Muscle layer of colon (tissue), 2 donors: ENCODE measurements at regions not wholly inside any gene's neighbourhood (a gene's known extent, or its start where the extent isn't known, plus 50 kb on each side); places are given as distances from the start of the nearest gene placed in this dataset.

ENCODE experiments used
- H3K27ac ChIP-seq: one replicate; pipeline ENCODE4 v1.7.0; 2013; ENCODE audit warnings: low read depth, mild to moderate bottlenecking, low read length, moderate library complexity
- H3K27me3 ChIP-seq, 2 donors: one replicate each; pipeline ENCODE4 v1.7.0; 2013; ENCODE audit warnings: low read length in 2 of 2, mild to moderate bottlenecking in 2 of 2; ENCODE audit not compliant: insufficient read depth in 2 of 2, control insufficient read depth in 1 of 2
- H3K36me3 ChIP-seq: one replicate; pipeline ENCODE4 v1.7.0; 2013; ENCODE audit warnings: mild to moderate bottlenecking, low read length; ENCODE audit not compliant: insufficient read depth
- H3K4me1 ChIP-seq: one replicate; pipeline ENCODE4 v1.7.0; 2013; ENCODE audit warnings: mild to moderate bottlenecking, low read length; ENCODE audit not compliant: insufficient read depth
- H3K4me3 ChIP-seq, 2 donors: one replicate each; pipeline ENCODE4 v1.7.0; 2013; ENCODE audit warnings: low read length in 2 of 2, low read depth in 1 of 2, mild to moderate bottlenecking in 1 of 2, moderate library complexity in 1 of 2
- H3K9ac ChIP-seq: one replicate; pipeline ENCODE4 v1.7.0; 2013; ENCODE audit warnings: low read length
- H3K9me3 ChIP-seq: one replicate; pipeline ENCODE4 v1.7.0; 2013; ENCODE audit warnings: mild to moderate bottlenecking, low read length
- donor health status: abdominal sarcoma.
- donor health status: Adenocarcinoma of cecum.

DNA sequence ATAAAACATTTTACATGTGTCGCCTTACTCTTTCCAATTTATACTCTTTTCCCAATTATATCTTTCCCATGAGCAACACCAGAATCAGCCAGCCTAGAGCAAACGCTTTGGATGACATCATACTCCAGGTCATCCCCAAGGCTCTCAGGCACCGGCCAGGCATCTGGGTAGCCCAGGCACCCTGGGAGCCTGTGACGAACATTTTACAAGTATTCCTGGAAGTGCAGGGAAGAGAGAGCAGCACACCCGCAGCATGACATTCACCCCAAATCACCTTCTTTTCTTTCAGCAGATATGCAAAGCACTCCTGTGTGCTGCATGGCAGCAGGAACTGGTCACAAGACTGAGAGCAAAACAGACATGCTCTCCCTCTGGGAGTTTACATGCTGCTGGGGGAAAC, 75.7 kb upstream of the SMIM23 start:
- H3K27ac ChIP-seq, result no peak overlapping the region
- no peak overlapping the region for H3K4me3 ChIP-seq
- H3K36me3 ChIP-seq, result no peaks in the 10 kb centered on the region
- no peak overlapping the region for H3K9ac ChIP-seq
- no peaks in the 10 kb centered on the region for H3K27me3 ChIP-seq
- no peaks in the 10 kb centered on the region for H3K4me1 ChIP-seq
- no peaks in the 10 kb centered on the region for H3K9me3 ChIP-seq

DNA sequence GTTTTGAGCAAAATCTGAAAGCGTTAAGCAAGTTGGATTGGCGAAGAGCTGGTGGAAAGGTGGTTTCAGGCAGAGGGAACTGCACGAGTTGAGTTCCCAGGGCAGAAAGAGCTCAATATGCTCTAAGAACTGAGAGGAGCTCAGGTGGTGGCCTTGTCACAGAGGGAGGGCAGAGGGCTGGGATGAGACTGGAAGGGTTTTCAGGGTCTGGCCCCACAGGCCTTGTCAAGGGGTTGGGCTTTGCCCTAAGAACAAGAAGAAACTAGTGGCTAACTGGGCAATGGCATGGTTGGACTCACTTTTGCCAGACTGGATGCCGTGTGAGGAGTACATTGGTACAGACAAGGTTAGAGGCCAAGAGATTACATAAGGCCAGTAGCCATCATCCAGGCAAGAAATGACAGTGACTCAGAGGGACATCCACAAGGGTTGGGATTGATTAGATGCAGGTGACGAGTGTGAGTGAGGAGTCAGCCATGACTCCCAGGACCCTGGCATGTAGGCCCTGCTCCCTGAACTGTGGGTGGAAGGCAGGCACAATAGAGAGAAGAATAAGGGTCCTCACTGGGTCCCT, 75.1 kb upstream of the SMIM23 start:
- H3K4me3 ChIP-seq, result no peak overlapping the region
- no peaks in the 10 kb centered on the region for H3K9me3 ChIP-seq
- H3K27ac ChIP-seq, result no peak overlapping the region
- H3K36me3 ChIP-seq, result no peaks in the 10 kb centered on the region
- no peaks in the 10 kb centered on the region for H3K27me3 ChIP-seq
- H3K9ac ChIP-seq, result no peak overlapping the region
- no peaks in the 10 kb centered on the region for H3K4me1 ChIP-seq

DNA sequence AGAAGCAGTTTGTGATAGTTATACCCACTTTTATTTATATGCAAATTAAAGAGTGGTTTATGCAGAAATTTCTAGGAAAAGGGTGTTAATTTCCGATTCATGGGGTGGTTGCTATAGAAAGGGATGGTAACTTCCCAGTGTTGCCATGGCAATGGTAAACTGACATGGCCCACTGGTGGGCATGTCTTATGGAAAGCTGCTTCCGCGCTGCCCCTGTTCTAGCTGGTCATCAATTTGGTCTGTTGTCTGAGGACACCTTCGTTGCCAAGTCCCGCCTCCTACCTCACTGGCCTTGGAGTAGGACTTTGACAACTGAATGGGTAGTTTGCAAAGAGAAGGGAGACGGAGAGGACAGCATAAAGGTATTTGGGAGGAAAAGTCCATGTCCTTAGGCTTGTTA, 74.0 kb upstream of the SMIM23 start:
- no peaks in the 10 kb centered on the region for H3K27me3 ChIP-seq
- H3K27ac ChIP-seq, result no peak overlapping the region
- no peak overlapping the region for H3K4me3 ChIP-seq
- H3K36me3 ChIP-seq, result no peaks in the 10 kb centered on the region
- H3K4me1 ChIP-seq, result no peaks in the 10 kb centered on the region
- H3K9ac ChIP-seq, result no peak overlapping the region
- no peaks in the 10 kb centered on the region for H3K9me3 ChIP-seq

DNA sequence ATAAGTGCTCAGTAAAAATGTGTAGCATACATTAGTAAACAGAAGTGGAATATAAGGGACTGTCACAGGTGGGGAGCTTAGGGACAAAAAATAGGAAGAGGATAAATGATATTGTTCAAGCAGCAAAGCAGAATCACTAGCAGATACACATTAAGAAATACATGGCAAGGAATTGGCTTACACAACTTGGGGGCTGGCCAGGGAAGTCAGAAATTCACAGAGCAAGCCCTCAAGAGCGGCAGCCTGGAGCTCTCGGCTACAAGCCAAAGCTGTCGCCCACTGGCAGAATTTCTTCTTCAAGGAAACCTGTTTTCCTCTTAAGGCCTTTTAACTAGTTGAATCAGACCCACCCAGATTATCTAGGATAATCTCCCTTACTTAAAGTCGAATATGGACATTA, 73.0 kb upstream of the SMIM23 start:
- Histone ChIP-seq H3K4me3 (no peak overlapping the region), H3K36me3 (no peaks in the 10 kb centered on the region), H3K27ac (no peak overlapping the region), H3K27me3 (no peaks in the 10 kb centered on the region), H3K9me3 (no peaks in the 10 kb centered on the region), H3K4me1 (no peaks in the 10 kb centered on the region), H3K9ac (no peak overlapping the region)

DNA sequence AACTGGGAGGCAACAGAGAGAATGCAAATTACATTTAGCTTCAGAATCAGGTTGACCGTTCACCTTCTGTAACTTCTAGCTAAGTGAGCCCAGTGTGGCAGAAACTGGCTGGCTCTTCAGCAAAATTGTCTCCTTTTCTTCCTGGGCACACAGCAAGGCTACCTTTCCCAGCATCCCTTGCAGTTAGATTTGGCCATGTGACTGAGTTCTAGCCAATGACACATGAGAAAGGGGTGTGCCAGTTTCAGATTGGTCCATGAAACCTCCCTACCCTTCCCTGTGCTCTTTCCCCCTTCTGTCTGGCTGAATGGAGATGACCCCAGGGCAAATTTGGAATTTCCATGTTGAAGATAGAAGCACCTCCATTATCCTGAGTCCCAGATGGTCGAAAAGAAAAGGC, 72.5 kb upstream of the SMIM23 start:
- H3K4me1 ChIP-seq, result no peaks in the 10 kb centered on the region
- no peaks in the 10 kb centered on the region for H3K9me3 ChIP-seq
- H3K27ac ChIP-seq, result no peak overlapping the region
- H3K36me3 ChIP-seq, result no peaks in the 10 kb centered on the region
- no peaks in the 10 kb centered on the region for H3K27me3 ChIP-seq
- no peak overlapping the region for H3K9ac ChIP-seq
- no peak overlapping the region for H3K4me3 ChIP-seq

DNA sequence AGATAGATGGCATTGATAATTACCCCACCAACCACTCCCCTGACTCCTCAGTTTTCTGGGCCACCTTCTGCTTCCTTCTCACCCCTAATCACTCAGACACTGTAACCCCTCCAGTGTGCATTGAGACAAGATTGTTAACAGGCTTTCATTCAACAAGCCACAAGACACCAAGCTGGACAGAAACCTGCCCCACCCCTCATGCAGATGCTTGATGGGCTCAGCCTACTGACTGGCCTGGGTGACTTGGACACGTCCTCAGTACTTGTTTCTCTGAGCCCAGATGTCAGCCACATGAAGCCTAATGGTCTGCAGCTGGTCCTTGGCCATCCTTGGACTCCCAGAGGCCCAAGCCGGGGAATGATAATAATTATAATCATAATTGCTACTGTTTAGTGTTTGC, 71.4 kb upstream of the SMIM23 start:
- no peaks in the 10 kb centered on the region for H3K4me1 ChIP-seq
- H3K4me3 ChIP-seq, result no peak overlapping the region
- H3K36me3 ChIP-seq, result no peaks in the 10 kb centered on the region
- H3K27me3 ChIP-seq, result no peaks in the 10 kb centered on the region
- no peak overlapping the region for H3K9ac ChIP-seq
- H3K27ac ChIP-seq, result no peak overlapping the region
- H3K9me3 ChIP-seq, result no peaks in the 10 kb centered on the region

DNA sequence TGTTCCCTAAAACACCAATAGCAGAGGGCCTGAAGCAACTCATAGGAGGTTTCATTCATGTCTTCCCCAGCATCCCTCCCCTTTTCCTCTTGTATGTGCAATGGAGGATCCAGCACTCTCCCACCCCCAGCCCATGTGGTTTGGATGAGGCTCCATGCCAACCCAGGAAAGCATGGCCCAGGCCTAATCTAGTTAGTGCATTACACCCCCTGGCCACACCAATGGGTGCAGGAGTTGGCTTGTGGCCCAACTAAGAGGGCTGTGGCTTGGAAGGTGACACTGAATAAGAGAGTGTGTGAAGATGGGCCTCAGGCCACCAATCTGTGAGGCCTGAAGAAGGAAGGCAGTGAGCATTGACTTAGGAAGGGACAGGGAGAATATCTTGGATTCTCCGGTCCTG, 70.8 kb upstream of the SMIM23 start:
- no peak overlapping the region for H3K4me3 ChIP-seq

DNA sequence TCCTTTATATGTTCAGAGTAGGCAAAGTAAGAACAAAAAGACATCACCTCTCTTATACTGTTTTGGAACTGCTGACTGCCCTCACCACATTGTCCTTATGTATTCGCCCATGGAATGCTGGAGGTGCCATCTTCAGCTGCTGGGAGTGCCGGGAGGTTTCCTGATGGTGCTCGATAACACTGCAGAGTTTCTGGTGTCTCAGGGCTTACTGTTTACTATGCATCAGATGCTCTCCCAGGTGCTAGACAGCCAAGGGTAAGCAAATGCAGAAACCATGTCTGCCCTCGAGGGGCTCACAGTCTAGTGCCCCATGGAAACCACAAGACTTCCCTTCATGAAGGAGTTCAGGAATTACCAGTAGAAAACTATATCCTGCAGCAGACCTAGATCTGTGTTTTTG, 70.1 kb upstream of the SMIM23 start:
- no peaks in the 10 kb centered on the region for H3K9me3 ChIP-seq
- no peaks in the 10 kb centered on the region for H3K36me3 ChIP-seq
- no peaks in the 10 kb centered on the region for H3K27me3 ChIP-seq
- H3K9ac ChIP-seq, result no peak overlapping the region
- no peak overlapping the region for H3K27ac ChIP-seq
- H3K4me1 ChIP-seq, result no peaks in the 10 kb centered on the region
- no peak overlapping the region for H3K4me3 ChIP-seq

More for the DNA sequence above, 70.8 kb upstream of the SMIM23 start:
- no peak overlapping the region for H3K9ac ChIP-seq
- H3K4me1 ChIP-seq, result no peaks in the 10 kb centered on the region
- H3K36me3 ChIP-seq, result no peaks in the 10 kb centered on the region
- H3K27me3 ChIP-seq, result no peaks in the 10 kb centered on the region
- H3K9me3 ChIP-seq, result no peaks in the 10 kb centered on the region
- no peak overlapping the region for H3K27ac ChIP-seq

DNA sequence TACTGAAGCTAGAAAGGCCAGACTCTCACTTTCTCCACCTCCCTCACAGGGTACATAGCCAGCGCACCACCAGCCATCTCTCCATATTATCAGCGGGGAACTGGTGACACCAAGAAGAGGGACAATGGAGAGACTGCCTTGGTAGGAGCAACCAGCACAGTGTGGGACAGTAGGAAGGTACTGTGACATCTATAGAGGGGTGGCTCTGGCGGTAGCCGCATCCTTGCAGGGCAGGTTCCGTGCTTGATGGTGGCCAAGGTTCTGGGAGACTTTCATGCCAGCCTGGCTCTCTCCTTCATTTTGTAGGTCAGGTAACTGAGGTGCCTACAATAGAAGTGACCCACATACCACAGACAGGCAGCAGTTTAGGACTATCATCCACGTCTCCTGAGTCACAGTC, 65.5 kb upstream of the SMIM23 start:
- H3K4me3 ChIP-seq, result no peak overlapping the region
- no peaks in the 10 kb centered on the region for H3K4me1 ChIP-seq
- no peaks in the 10 kb centered on the region for H3K36me3 ChIP-seq
- no peak overlapping the region for H3K27ac ChIP-seq
- H3K27me3 ChIP-seq, result no peaks in the 10 kb centered on the region
- H3K9ac ChIP-seq, result no peak overlapping the region
- H3K9me3 ChIP-seq, result no peaks in the 10 kb centered on the region

DNA sequence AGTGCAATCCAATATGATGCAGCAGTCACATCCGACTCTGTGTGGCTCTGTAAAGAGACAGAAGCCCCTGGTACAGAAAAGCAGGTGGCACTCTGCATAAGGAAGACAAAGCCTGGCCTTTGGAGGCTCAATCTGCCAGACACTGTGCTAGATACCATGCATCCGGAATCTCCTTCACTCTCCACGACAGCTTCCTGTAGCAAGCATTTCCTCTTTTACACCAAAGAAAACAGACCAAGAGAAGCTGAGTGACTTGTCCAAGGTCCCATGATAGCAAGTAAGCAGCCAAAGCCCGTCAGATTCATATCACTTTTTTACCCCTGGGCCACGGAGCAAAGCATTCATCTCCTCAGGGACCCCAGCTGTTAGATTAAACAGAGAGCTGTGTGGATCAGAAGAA, 64.2 kb upstream of the SMIM23 start:
- Histone ChIP-seq H3K27ac (no peak overlapping the region), H3K36me3 (no peaks in the 10 kb centered on the region), H3K4me3 (no peak overlapping the region), H3K27me3 (no peaks in the 10 kb centered on the region), H3K4me1 (no peaks in the 10 kb centered on the region), H3K9ac (no peak overlapping the region), H3K9me3 (no peaks in the 10 kb centered on the region)

DNA sequence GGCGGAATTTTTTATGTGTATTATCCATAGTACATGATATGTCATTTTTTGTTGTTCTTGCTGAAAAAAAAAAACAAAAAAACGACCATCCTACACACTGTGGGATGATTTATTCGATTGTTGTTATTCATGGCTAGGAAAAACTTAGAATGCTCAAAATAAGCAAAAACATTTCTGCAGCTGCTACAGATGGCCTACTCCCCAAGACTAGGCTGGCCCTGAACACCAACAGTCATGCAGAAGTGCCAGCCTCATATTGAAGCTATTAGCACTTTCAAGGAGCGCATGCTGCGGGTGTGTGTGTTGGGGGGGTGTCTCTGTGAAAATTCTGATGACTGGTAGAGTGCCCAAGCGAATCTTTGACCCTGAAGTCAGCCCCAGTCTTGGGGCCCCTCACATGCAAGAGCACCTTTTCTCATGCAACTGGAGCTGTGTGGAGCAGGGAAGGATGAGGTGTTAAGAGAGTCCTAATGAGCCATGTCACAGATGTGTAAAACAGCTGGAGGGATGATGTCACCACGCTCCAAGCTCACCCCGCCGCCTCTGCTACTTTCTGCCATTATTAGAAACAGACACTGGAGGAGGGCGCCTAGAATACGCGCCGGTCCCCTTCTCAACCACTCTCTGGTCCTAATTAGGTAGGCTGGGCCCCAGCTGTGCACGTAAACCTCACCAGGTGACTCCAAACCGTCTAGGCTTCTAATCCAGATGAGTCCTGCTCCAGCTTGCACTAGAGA, 61.0 kb upstream of the SMIM23 start:
- Histone ChIP-seq H3K27ac (no peak overlapping the region), H3K4me3 (no peak overlapping the region), H3K36me3 (no peaks in the 10 kb centered on the region), H3K27me3 (no peaks in the 10 kb centered on the region), H3K9me3 (no peaks in the 10 kb centered on the region), H3K4me1 (no peaks in the 10 kb centered on the region), H3K9ac (no peak overlapping the region)

DNA sequence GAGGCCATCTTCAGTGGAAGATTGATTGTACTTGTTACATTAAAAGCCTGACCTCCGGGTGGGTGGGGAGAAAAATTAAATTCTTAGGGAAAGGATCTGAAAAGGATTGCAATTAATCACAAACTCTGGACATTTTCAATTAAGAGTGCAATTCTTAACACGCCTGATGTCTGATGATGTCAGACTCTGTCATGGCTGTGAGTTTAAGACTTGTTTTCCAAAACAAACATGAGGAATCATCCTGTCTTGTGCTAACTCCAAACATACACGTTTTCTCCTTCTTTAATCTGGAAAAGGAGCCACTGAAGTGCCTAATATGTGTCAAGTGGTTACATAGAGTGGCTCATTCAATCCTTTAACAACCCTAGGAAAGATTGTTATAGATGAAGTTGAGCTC, 60.4 kb upstream of the SMIM23 start:
- Histone ChIP-seq H3K4me3 (no peak overlapping the region), H3K27me3 (no peaks in the 10 kb centered on the region), H3K4me1 (no peaks in the 10 kb centered on the region), H3K36me3 (no peaks in the 10 kb centered on the region), H3K9me3 (no peaks in the 10 kb centered on the region), H3K9ac (no peak overlapping the region), H3K27ac (no peak overlapping the region)
